Activated naive CD8-positive, alpha-beta T cell treated with anti-CD3 and anti-CD28 coated beads, Interleukin-2, amount 50 U/mL, for 24 hours (primary cell): ENCODE measurements at regions not wholly inside any gene's neighbourhood (a gene's known extent, or its start where the extent isn't known, plus 50 kb on each side); places are given as distances from the start of the nearest gene placed in this dataset.

Experiments used
- ATAC-seq: fragments of 150-1000 bp; cut with Tn5 transposase; one replicate; pipeline ENCODE4 v1.10.0; 2021
- DNase-seq: peaks from one replicate; pipeline ENCODE4 v3.0.0; 2021
- H3K27ac Mint-ChIP-seq: one replicate; pipeline ENCODE4 v1.8.0; 2021; ENCODE audit warnings: mild to moderate bottlenecking, mixed read lengths
- H3K27me3 Mint-ChIP-seq: one replicate; pipeline ENCODE4 v1.8.0; 2021; ENCODE audit warnings: mixed read lengths
- H3K36me3 Mint-ChIP-seq: one replicate; pipeline ENCODE4 v1.8.0; 2021; ENCODE audit warnings: low read depth, mixed read lengths
- H3K4me1 Mint-ChIP-seq: one replicate; pipeline ENCODE4 v1.8.0; 2021; ENCODE audit warnings: mixed read lengths
- H3K4me3 Mint-ChIP-seq: one replicate; pipeline ENCODE4 v1.8.0; 2021; ENCODE audit warnings: mild to moderate bottlenecking, moderate library complexity, mixed read lengths
- H3K9me3 Mint-ChIP-seq: one replicate; pipeline ENCODE4 v1.8.0; 2021; ENCODE audit warnings: mixed read lengths

DNA sequence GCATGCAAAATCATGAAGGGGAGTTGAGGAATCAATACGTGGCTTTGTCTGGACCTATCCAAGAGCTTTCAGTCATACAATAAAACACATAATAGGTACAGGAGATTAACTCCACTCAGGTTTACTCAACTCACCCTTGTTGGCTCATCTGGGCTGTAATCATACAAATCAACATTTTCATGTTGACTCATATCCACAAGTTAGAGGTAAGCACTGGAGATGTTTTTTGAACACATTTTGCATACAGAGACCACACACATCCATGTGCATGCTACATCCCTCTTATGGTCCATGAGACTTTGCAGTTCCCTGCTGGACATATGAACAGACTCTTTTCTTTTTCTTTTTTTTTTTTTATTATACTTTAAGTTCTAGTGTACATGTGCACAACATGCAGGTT is 336.9 kb upstream of the PIK3C3 start:
- peaks cover 4% of the 10 kb centered on the region for H3K9me3 Mint-ChIP-seq
- no peak overlapping the region for H3K4me3 Mint-ChIP-seq
- no peak for ATAC-seq
- no peak for DNase-seq
- no peak overlapping the region for H3K27ac Mint-ChIP-seq
- H3K27me3 Mint-ChIP-seq, result no peaks in the 10 kb centered on the region
- H3K4me1 Mint-ChIP-seq, result no peaks in the 10 kb centered on the region
- H3K36me3 Mint-ChIP-seq, result no peaks in the 10 kb centered on the region

DNA sequence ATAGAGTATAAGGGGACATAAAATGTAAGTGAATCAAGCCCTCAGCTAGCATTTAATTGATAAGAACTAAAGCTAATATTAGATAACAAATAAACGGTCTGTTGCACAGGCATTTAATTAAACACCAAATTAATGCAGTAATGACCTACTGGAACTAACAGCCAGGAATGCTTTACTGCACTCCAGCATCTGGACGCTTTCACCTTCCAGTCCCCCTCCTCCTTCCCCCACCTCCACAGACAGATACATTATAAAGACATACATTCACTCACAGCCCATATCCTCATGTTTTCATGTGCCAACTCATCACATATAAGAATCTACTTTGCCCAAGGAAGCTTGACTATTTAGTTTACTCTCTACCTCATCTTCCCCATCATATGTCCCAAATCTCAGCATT is 337.4 kb upstream of the PIK3C3 start:
- Mint-ChIP-seq H3K4me3 (no peak overlapping the region), H3K9me3 (peaks cover 4% of the 10 kb centered on the region), H3K36me3 (no peaks in the 10 kb centered on the region), H3K4me1 (no peaks in the 10 kb centered on the region), H3K27ac (no peak overlapping the region), H3K27me3 (no peaks in the 10 kb centered on the region)
- DNase-seq, result no peak
- no peak for ATAC-seq

DNA sequence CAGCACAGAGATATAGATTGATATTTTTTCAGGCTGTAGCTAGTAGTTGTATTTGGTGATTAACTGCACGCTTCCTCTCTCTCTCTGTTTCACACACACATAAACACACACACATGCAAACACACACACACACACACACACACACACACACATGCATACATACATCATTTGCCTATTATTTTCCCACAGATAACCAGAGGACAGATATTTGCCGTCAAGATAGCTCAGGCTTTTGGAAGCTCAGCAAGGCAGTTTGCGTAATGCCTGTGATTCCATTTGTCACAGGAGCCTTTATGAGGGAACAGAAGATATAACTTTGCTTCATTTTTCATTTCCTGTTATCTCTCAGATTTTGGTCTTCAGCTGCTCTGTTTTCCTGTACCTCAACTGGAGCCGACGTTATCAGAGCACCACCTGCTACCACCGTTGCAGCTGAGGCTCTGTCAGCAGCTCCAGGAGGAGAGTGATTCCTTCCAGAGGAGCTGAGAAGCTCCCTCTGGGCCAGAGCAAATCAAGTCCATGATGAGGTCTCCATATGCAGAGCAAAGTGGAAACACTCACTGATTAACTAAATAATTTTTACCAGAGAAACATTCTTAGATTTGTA is 341.9 kb upstream of the PIK3C3 start:
- Mint-ChIP-seq H3K9me3 (peaks cover 16% of the 10 kb centered on the region), H3K4me1 (no peaks in the 10 kb centered on the region), H3K4me3 (no peak overlapping the region), H3K27ac (no peak overlapping the region), H3K27me3 (no peaks in the 10 kb centered on the region), H3K36me3 (no peaks in the 10 kb centered on the region)
- ATAC-seq (no peak), DNase-seq (no peak)

DNA sequence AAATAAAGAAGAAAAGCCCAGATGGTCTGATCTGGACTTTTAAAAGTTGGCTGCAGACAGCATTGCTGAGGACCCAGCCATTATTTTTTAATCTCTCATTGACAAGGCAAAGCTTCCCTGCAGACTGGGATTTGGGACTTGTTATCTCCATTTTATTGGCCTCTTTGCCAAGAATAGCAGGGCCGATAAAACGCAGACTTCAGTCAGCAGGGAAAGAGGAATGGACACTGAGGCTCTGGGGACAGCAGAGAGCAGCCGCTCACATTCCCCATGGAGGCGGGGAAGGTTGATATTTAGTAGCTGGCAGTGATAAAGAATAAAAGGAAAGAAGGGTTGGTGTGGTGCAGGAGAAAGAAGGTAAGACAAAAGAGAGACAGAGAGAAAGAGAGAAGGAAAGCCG is 350.1 kb upstream of the PIK3C3 start:
- Mint-ChIP-seq H3K36me3 (no peaks in the 10 kb centered on the region), H3K27me3 (no peaks in the 10 kb centered on the region), H3K4me3 (no peak overlapping the region), H3K27ac (no peak overlapping the region), H3K9me3 (peaks cover 21% of the 10 kb centered on the region), H3K4me1 (no peaks in the 10 kb centered on the region)
- ATAC-seq (no peak), DNase-seq (no peak)

DNA sequence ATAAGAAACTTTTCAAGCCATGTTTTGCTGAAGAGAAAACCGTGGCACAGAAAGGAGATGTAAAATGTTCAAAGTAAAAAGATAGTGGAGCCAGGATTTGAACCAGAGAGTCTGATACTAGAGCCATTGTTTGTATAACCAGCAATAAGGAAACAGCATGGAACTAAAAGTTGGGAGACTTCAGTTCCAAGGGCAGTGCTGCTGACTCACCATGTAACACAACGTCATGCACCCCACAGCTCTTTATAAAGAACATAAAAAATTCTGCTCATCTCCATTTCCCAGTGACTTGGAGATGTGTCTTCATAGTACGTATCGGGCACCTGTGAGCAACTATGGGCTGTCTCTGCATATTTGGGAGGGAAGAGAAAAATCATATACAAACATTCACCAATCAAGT is 353.0 kb upstream of the PIK3C3 start:
- no peak for DNase-seq
- Mint-ChIP-seq H3K36me3 (no peaks in the 10 kb centered on the region), H3K4me3 (no peak overlapping the region), H3K9me3 (peaks cover 8% of the 10 kb centered on the region), H3K27me3 (no peaks in the 10 kb centered on the region), H3K4me1 (no peaks in the 10 kb centered on the region), H3K27ac (no peak overlapping the region)
- ATAC-seq, result no peak

DNA sequence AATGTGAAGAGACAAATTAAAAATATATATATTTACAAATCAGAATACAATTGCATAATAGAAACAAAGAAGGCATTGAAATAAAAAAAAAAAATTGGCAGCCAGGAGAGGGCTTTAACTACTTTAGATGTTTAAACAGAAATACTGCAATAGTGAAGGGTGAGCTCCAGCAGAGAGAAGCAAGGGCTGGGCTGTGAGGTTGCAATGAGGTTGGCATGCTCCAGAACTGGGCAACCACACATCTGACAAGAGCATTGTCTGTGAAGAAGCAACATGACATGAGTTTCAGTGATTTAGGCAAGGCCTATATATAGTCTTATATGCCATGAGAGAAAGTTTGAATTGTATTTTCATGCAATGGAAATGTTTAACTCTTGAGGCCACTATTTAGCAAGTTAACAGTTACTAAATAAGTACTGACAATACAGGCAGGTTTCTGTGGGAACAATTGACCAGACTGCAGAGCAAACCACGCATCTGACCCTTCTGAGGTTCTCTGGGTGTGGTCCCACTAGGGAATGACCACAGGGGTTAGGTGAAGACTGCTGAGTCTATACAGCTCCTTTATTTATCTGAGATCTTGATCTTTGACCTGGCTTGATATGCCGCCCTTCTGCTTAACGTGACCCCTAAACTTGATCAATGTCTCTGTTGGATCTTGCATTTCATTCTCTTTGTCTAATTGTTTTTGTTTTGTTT is 354.2 kb upstream of the PIK3C3 start:
- Mint-ChIP-seq H3K9me3 (peaks cover 10% of the 10 kb centered on the region), H3K36me3 (no peaks in the 10 kb centered on the region), H3K27me3 (no peaks in the 10 kb centered on the region), H3K27ac (no peak overlapping the region), H3K4me3 (no peak overlapping the region), H3K4me1 (no peaks in the 10 kb centered on the region)
- DNase-seq, result no peak
- ATAC-seq, result no peak

DNA sequence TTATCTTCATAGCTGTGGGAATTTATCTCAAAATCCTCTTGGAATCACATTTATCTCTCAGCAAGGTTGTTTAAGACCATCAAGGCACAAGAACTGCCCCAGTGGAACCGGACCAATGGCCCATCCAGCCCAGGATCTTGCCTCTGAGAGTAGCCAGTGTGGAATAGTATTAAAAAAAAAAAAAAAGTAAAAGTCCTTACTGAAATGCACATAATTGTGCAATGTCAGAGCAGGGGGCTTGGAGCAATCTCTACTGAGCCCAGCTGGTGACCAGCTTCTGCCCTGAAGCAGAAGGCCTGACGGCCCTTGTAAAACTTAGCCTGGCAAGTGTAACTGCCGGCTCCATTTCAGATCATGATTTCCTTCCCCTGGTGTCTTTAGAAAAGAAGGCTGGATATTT is 355.6 kb upstream of the PIK3C3 start:
- Mint-ChIP-seq H3K4me1 (no peaks in the 10 kb centered on the region), H3K36me3 (no peaks in the 10 kb centered on the region)

DNA sequence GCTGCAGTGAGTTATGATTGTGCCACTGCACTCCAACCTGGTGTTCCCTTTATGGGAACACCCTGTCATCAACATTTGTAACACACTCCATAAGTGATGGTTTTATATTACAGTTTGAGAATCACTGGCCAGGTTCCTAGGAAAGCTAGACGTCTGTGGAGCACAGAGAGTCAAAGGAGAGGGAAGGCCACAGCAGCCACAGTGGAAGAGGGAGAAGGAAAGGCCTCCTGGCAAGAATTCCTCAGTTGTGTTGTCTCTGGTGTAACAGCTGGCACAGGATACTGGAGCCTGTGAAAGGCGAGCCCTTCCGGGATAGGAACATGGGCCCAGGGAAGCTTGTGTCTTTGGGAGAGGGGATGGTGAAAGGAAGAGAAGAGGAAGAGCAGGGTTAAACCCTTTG is 360.5 kb upstream of the PIK3C3 start:
- no peaks in the 10 kb centered on the region for H3K4me1 Mint-ChIP-seq
- no peak overlapping the region for H3K27ac Mint-ChIP-seq
- ATAC-seq (no peak), DNase-seq (no peak)
- H3K4me3 Mint-ChIP-seq, result no peak overlapping the region
- no peaks in the 10 kb centered on the region for H3K36me3 Mint-ChIP-seq
- no peaks in the 10 kb centered on the region for H3K27me3 Mint-ChIP-seq
- H3K9me3 Mint-ChIP-seq, result peaks cover 6% of the 10 kb centered on the region

More for the DNA sequence above, 355.6 kb upstream of the PIK3C3 start:
- H3K27me3 Mint-ChIP-seq, result no peaks in the 10 kb centered on the region
- H3K9me3 Mint-ChIP-seq, result peaks cover 10% of the 10 kb centered on the region
- DNase-seq, result no peak
- ATAC-seq, result no peak
- no peak overlapping the region for H3K4me3 Mint-ChIP-seq
- H3K27ac Mint-ChIP-seq, result no peak overlapping the region

DNA sequence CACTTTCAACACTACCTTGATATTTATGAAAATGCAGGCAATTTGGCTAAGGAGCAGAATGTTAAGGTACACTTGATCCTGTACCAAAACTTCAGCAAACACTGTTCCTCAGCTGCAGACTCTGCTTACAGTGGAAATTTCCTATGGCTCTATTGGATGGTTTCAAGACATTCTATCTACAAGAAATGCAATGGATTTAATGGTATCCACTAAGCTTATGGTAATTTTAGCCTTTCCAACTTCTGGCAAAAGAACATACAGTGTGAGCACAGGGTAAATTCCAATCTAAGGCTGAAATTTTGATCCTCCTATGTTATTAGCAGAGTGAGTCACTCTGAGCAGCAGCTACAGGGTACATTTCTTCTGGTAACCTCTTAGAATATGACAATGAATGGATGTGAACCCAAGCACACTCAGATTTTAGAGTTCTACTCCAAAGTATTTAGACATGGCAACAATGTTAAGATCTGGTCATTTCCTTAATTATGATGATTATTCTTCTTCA is 361.8 kb upstream of the PIK3C3 start:
- peaks cover 6% of the 10 kb centered on the region for H3K9me3 Mint-ChIP-seq
- ATAC-seq, result no peak
- DNase-seq, result no peak
- H3K27me3 Mint-ChIP-seq, result no peaks in the 10 kb centered on the region
- H3K36me3 Mint-ChIP-seq, result no peaks in the 10 kb centered on the region
- no peaks in the 10 kb centered on the region for H3K4me1 Mint-ChIP-seq
- H3K27ac Mint-ChIP-seq, result no peak overlapping the region
- H3K4me3 Mint-ChIP-seq, result no peak overlapping the region

DNA sequence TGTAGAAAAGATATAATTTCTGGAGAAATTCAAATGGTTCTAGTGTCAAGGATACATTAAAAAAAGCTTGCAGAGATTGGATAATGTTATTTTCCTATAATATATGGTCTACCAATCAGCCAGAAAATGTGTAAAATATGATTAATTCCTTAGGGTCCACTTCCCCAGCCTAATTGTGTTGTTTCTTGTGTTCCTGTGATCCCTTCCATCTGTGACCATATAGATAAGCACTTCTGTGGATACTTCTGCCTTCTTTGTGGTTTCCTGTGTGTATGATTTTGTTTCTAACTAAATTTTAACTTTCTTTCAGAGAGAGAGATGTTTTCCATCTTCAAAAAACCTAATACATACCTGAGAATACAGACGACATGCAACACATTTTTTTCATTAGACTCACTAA is 367.1 kb upstream of the PIK3C3 start:
- DNase-seq (no peak), ATAC-seq (no peak)
- Mint-ChIP-seq H3K4me1 (no peaks in the 10 kb centered on the region), H3K27me3 (no peaks in the 10 kb centered on the region), H3K27ac (no peak overlapping the region), H3K36me3 (no peaks in the 10 kb centered on the region), H3K4me3 (no peak overlapping the region), H3K9me3 (no peaks in the 10 kb centered on the region)

DNA sequence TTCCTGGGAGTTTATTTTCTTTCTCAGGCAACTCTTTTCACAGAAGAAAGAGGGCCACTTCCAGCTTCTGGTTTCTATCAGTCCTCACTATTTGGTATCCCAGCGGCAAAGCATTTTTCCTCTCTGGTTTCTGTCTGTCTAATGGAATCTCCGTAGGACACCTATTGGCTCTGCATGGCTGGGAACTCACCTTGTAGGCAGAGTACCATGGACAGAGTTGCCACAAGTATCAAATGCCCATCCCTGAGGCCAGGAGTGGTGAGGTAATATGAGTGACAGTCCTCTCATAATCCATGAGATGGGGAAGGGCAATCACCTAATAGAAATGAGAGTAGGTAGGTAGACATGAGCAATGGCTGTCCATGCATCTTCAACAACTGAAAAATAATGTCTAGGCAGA is 369.5 kb upstream of the PIK3C3 start:
- DNase-seq (no peak), ATAC-seq (no peak)
- H3K36me3 Mint-ChIP-seq, result no peaks in the 10 kb centered on the region
- H3K27ac Mint-ChIP-seq, result no peak overlapping the region
- no peaks in the 10 kb centered on the region for H3K9me3 Mint-ChIP-seq
- H3K4me1 Mint-ChIP-seq, result no peaks in the 10 kb centered on the region
- H3K4me3 Mint-ChIP-seq, result no peak overlapping the region
- no peaks in the 10 kb centered on the region for H3K27me3 Mint-ChIP-seq

DNA sequence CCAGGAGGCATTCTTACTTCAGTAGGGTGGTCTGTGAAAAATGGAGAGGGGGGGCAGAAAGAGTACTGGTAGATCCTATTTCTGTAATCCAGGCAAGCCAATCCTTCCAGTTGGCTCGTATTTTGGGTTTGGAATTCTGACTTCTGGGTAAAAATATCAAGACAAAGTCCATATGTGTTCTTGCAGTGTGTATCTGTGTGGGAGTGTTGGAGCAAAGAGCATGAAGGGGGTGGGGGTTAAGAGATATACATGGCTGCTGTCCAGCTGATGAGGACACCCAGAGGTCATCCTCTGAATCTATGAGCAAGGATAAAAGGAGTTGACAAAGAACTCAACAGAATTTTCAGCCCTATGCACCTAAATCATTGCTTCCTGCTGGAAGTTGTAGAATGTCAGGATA is 375.8 kb upstream of the PIK3C3 start:
- H3K4me1 Mint-ChIP-seq, result no peaks in the 10 kb centered on the region
- no peak overlapping the region for H3K27ac Mint-ChIP-seq
- no peaks in the 10 kb centered on the region for H3K9me3 Mint-ChIP-seq
- no peaks in the 10 kb centered on the region for H3K36me3 Mint-ChIP-seq
- no peak for ATAC-seq
- no peak overlapping the region for H3K4me3 Mint-ChIP-seq
- DNase-seq, result no peak
- H3K27me3 Mint-ChIP-seq, result no peaks in the 10 kb centered on the region

DNA sequence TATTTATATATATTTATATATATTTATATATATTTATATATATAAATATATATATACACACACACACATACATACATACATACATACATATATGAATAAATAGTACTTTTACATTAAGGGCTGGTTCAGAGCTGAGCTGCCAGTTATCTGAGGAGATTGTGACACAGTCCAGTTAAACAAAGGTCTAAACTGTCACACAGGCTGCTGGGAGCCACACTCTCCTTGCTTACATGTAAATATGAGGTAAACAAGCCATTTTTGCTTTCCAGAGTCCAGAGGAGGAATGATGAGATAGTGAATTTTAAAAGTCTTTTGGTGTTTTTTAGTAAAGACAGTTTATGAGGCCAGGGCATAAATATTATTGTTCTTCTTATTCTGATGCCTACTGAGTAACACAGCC is 377.5 kb upstream of the PIK3C3 start:
- no peak overlapping the region for H3K27ac Mint-ChIP-seq
- DNase-seq (no peak), ATAC-seq (no peak)
- no peak overlapping the region for H3K4me3 Mint-ChIP-seq
- no peaks in the 10 kb centered on the region for H3K36me3 Mint-ChIP-seq
- no peaks in the 10 kb centered on the region for H3K9me3 Mint-ChIP-seq
- H3K4me1 Mint-ChIP-seq, result no peaks in the 10 kb centered on the region
- H3K27me3 Mint-ChIP-seq, result no peaks in the 10 kb centered on the region

DNA sequence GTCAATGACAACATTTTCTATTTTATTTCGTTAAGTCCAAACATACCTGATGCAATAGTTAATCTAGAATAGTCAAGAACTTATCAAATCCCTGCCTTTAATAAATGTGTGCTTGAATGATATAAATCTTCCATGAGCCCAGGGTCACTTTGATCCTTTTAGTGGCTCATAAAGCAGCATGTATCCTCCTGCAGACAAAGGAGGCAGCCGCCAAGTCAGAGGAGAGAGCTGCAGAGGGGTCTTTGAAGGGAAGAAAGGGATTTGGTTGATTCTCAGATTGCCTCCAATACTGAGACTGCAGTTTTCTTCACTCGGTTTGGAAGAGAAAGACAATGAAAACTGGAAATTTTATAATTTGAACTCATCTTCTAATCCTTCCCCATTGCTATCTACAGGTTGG is 378.4 kb upstream of the PIK3C3 start:
- H3K9me3 Mint-ChIP-seq, result peaks cover 1% of the 10 kb centered on the region
- H3K36me3 Mint-ChIP-seq, result no peaks in the 10 kb centered on the region
- no peak overlapping the region for H3K4me3 Mint-ChIP-seq
- no peaks in the 10 kb centered on the region for H3K27me3 Mint-ChIP-seq
- no peaks in the 10 kb centered on the region for H3K4me1 Mint-ChIP-seq
- ATAC-seq, result no peak
- no peak for DNase-seq
- H3K27ac Mint-ChIP-seq, result no peak overlapping the region

DNA sequence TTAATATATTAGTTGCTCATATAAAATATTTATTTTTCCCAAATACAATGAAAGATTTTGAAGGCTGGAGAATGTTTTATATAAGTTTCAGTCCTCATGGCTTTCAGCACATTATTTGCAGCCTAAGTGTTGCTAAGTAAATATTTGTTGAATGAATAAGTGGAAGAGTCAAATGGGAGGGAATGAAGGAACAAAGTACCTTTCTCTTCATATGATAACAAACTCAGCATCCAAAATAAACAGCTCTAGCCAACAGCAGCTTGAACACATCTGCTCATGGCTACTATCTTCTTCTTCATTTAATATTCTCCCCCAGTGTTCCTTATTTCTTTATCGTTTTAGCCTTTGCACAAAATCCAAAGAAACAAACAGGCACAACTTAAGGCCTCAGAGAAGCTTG is 385.2 kb upstream of the PIK3C3 start:
- DNase-seq (no peak), ATAC-seq (no peak)
- no peak overlapping the region for H3K4me3 Mint-ChIP-seq
- H3K27ac Mint-ChIP-seq, result no peak overlapping the region
- H3K4me1 Mint-ChIP-seq, result no peaks in the 10 kb centered on the region
- H3K9me3 Mint-ChIP-seq, result peaks cover 5% of the 10 kb centered on the region
- H3K36me3 Mint-ChIP-seq, result no peaks in the 10 kb centered on the region
- no peaks in the 10 kb centered on the region for H3K27me3 Mint-ChIP-seq

DNA sequence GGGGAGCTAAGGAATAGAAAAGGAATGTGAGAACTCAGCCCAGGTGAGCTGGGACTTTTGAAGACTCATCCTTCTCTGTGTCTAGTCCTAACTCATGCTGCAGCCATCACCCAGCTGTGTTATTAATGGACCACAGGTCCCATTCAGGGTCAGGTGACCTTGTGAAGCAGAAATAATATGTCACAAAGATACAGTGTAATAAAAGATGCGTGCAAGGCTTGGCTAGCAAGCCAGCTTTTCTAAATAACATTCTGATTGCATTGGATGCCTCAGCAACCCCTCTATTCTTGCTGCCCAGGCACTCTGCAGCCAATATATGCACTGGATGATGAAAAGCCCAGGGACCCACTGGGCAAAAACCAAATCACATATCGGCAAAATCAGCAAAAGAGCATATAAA is 393.1 kb upstream of the PIK3C3 start:
- ATAC-seq (no peak), DNase-seq (no peak)
- Mint-ChIP-seq H3K36me3 (no peaks in the 10 kb centered on the region), H3K27ac (no peak overlapping the region), H3K9me3 (no peaks in the 10 kb centered on the region), H3K4me3 (no peak overlapping the region), H3K4me1 (no peaks in the 10 kb centered on the region), H3K27me3 (no peaks in the 10 kb centered on the region)
